HG03378 (cell line): ENCODE measurements at regions not wholly inside any gene's neighbourhood (a gene's known extent, or its start where the extent isn't known, plus 50 kb on each side); places are given as distances from the start of the nearest gene placed in this dataset.

ENCODE experiments used
- ATAC-seq: cut with Tn5 transposase; IDR thresholded peaks from one replicate; pipeline ENCODE4 v1.9.1; 2021; ENCODE audit warnings: mild to moderate bottlenecking, moderate library complexity; ENCODE audit not compliant: unreplicated experiment

- no peak for ATAC-seq
These were observed 74.8 kb upstream of the G2E3 start for GRCh38 chr14:30484201-30484600.

- ATAC-seq = no peak
These were observed 74.0 kb upstream of the G2E3 start for GRCh38 chr14:30484976-30485375.

DNA sequence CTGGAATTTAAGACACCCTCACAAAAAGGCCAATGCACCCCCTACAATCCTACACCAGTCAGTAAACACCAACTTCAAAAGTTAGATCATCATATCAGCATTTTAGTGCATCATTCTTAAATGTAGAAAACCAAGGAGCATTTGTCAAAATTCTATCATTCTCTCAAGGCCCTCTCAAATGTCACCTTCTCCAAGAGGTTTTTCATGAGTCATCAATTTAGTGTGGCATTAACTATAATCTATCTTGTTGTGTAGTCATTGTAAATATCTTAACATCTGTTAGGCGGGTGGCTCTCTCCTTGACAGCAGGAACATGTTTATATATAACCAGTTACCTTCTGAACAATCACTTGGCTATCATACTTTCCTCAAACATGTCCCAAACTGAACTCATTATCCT, 62.1 kb upstream of the G2E3 start:
- no peak for ATAC-seq

GRCh38 chr14:30499358-30499757, 59.6 kb upstream of the G2E3 start:
- ATAC-seq = no peak

GRCh38 chr14:30500222-30500621, 58.7 kb upstream of the G2E3 start:
- no peak for ATAC-seq

DNA sequence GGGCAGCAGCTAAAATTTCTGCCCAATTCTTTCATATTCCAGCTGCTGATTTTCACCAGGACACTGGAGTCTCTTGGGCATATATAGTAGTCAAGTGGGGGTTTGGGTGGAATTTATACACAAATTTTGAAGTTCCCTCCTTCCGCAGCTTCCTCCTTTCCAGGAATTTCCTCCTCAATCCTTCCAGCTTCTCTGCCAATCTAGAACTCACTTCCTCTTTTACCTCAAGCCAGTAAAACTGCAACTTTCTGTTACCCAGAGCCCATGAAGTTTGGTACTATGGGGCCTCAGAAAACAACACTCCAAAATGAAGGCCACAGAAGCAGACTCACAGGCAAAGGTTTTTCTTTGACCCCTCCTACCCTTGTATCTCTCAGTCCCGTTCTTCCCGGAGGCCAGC, 51.7 kb upstream of the G2E3 start:
- ATAC-seq = no peak
